ENCODE measurements at regions not wholly inside any gene's neighbourhood (a gene's known extent, or its start where the extent isn't known, plus 50 kb on each side); places are given as distances from the start of the nearest gene placed in this dataset.

GRCh38 chr2:67848551-67849285 lies 214.1 kb downstream of the C1D start:
- in situ Hi-C loops (cut with MboI; ENCODE audit: low sequenced_read_pairs): loop anchor here (25.0 kb wide), 2 partner anchors 261 to 1411 kb away; partner anchors contain the start of gene MEIS1

GRCh38 chr2:67851016-67851415 lies 211.8 kb downstream of the C1D start:
- in situ Hi-C loops (cut with MboI; ENCODE audit: low sequenced_read_pairs): no loop called here

GRCh38 chr2:67851956-67852824 lies 210.6 kb downstream of the C1D start:
- in situ Hi-C loops (cut with MboI; ENCODE audit: low sequenced_read_pairs): no loop called here

GRCh38 chr2:67854103-67854743 lies 208.6 kb downstream of the C1D start:
- in situ Hi-C loops (cut with MboI; ENCODE audit: low sequenced_read_pairs): no loop called here

GRCh38 chr2:67854798-67855197 lies 208.0 kb downstream of the C1D start:
- in situ Hi-C loops (cut with MboI; ENCODE audit: low sequenced_read_pairs): no loop called here

- in situ Hi-C loops (cut with MboI; ENCODE audit: low sequenced_read_pairs): no loop called here
These were observed 205.9 kb downstream of the C1D start for GRCh38 chr2:67856866-67857265.

- in situ Hi-C loops (cut with MboI; ENCODE audit: low sequenced_read_pairs): no loop called here
These were observed 205.0 kb downstream of the C1D start for GRCh38 chr2:67857836-67858235.

- in situ Hi-C loops (cut with MboI; ENCODE audit: low sequenced_read_pairs): no loop called here
These were observed 203.9 kb downstream of the C1D start for GRCh38 chr2:67858886-67859285.

GRCh38 chr2:67865917-67866316 lies 196.9 kb downstream of the C1D start:
- in situ Hi-C loops (cut with MboI; ENCODE audit: low sequenced_read_pairs): no loop called here

- in situ Hi-C loops (cut with MboI; ENCODE audit: low sequenced_read_pairs): no loop called here
These were observed 195.1 kb downstream of the C1D start for GRCh38 chr2:67867735-67868134.

- in situ Hi-C loops (cut with MboI; ENCODE audit: low sequenced_read_pairs): no loop called here
These were observed 191.0 kb downstream of the C1D start for GRCh38 chr2:67871686-67872412.

GRCh38 chr2:67872481-67872880 lies 190.3 kb downstream of the C1D start:
- in situ Hi-C loops (cut with MboI; ENCODE audit: low sequenced_read_pairs): no loop called here

GRCh38 chr2:67873916-67874315 lies 188.9 kb downstream of the C1D start:
- in situ Hi-C loops (cut with MboI; ENCODE audit: low sequenced_read_pairs): no loop called here

- in situ Hi-C loops (cut with MboI; ENCODE audit: low sequenced_read_pairs): no loop called here
These were observed 186.6 kb downstream of the C1D start for GRCh38 chr2:67876176-67876575.

GRCh38 chr2:67877301-67877700 lies 185.5 kb downstream of the C1D start:
- in situ Hi-C loops (cut with MboI; ENCODE audit: low sequenced_read_pairs): no loop called here

- in situ Hi-C loops (cut with MboI; ENCODE audit: low sequenced_read_pairs): no loop called here
These were observed 184.1 kb downstream of the C1D start for GRCh38 chr2:67878743-67879142.

- in situ Hi-C loops (cut with MboI; ENCODE audit: low sequenced_read_pairs): no loop called here
These were observed 183.1 kb downstream of the C1D start for GRCh38 chr2:67879586-67880290.

GRCh38 chr2:67880291-67880761 lies 182.5 kb downstream of the C1D start:
- in situ Hi-C loops (cut with MboI; ENCODE audit: low sequenced_read_pairs): no loop called here

- in situ Hi-C loops (cut with MboI; ENCODE audit: low sequenced_read_pairs): no loop called here
These were observed 181.0 kb downstream of the C1D start for GRCh38 chr2:67881816-67882215.
